ENCODE measurements at regions not wholly inside any gene's neighbourhood (a gene's known extent, or its start where the extent isn't known, plus 50 kb on each side); places are given as distances from the start of the nearest gene placed in this dataset.

DNA sequence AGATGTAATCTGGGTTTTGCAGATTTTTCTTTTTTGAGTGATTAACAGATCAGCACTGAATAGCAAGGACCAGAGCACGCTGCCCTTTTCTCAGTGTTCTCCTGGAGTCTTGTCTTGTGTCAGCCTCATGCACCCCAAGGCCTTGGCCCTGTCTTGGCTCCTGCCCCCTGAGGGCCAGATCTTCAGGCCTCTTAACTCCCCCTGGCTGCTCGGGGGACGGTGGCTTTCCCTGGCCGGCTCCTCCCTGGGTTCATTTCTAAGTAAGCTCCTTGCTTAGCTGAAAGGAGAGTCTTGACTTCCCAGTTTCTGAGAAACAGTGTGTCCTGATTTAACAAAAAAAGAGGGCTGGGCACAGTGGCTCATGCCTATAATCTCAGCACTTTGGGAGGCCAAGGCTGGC is 1139.3 kb downstream of the BRD1 start:
- no peak overlapping the region for H4K5ac ChIP-seq (ENCODE audit: low read depth, low read length)
- no peak overlapping the region for H2AK5ac ChIP-seq (ENCODE audit: low read depth, low read length)
- no peak overlapping the region for H2AFZ ChIP-seq (replicated peaks; ENCODE audit: low read length, poor library complexity)
- ATAC-seq (ENCODE audit: low read depth) (no peak), DNase-seq (no peak)
- H3K9me1 ChIP-seq (ENCODE audit: insufficient read depth, low read length): no peaks in the 10 kb centered on the region
- no peak overlapping the region for H3K27ac ChIP-seq (ENCODE audit: insufficient read depth, low read length)
- no peaks in the 10 kb centered on the region for H3K4me1 ChIP-seq (ENCODE audit: control insufficient read depth, insufficient read depth, low read length)
- H3K14ac ChIP-seq (replicated peaks; ENCODE audit: low read depth, low read length): no peak overlapping the region
- WGBS, 2 experiments (ENCODE audit: extremely low coverage in 2 of 2, insufficient read length in 1 of 2): 40% methylated on average over 2 of the region's 4 CpGs; no CpG with 5 or more reads in 1 of the 2 experiments
- in situ Hi-C loops (cut with MboI; ENCODE audit: low sequenced_read_pairs) (no loop called here), dilution Hi-C loops (cut with HindIII; ENCODE audit: low sequenced_read_pairs, unreplicated experiment) (no loop called here), intact Hi-C loops (cut with micrococcal nuclease) (no loop called here)
- TF ChIP-seq, protein P1, sequence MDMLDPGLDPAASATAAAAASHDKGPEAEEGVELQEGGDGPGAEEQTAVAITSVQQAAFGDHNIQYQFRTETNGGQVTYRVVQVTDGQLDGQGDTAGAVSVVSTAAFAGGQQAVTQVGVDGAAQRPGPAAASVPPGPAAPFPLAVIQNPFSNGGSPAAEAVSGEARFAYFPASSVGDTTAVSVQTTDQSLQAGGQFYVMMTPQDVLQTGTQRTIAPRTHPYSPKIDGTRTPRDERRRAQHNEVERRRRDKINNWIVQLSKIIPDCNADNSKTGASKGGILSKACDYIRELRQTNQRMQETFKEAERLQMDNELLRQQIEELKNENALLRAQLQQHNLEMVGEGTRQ (IDR thresholded peaks at IDR 0.05; ENCODE audit: low read depth, low read length): no peak
- TF ChIP-seq MAZ (IDR thresholded peaks at IDR 0.05; ENCODE audit: borderline replicate concordance, low read depth, low read length) (no peak), CEBPB (IDR thresholded peaks at IDR 0.05; ENCODE audit: low read depth, low read length) (no peak), RAD21 (IDR thresholded peaks at IDR 0.05; ENCODE audit: low read length) (no peak), MAFK (IDR thresholded peaks at IDR 0.05; ENCODE audit: low read depth, low read length) (no peak), FOS (IDR thresholded peaks at IDR 0.05; ENCODE audit: low read depth, low read length) (no peak), RCOR1 (IDR thresholded peaks at IDR 0.05; ENCODE audit: insufficient replicate concordance, low read length) (no peak), POLR2A (IDR thresholded peaks at IDR 0.05; ENCODE audit: low read depth, low read length) (no peak), SMC3 (IDR thresholded peaks at IDR 0.05; ENCODE audit: low read depth, low read length) (no peak), BHLHE40 (IDR thresholded peaks at IDR 0.05; ENCODE audit: low read depth, low read length) (no peak), CHD1 (IDR thresholded peaks at IDR 0.05; ENCODE audit: low read depth, low read length) (no peak), RFX5 (IDR thresholded peaks at IDR 0.05; ENCODE audit: low read depth, low read length) (no peak), MXI1 (IDR thresholded peaks at IDR 0.05; ENCODE audit: borderline replicate concordance, low read depth, low read length) (no peak), NFE2L2 (IDR thresholded peaks at IDR 0.05; ENCODE audit: low read depth, low read length) (no peak)
- TF ChIP-seq, protein P2, sequence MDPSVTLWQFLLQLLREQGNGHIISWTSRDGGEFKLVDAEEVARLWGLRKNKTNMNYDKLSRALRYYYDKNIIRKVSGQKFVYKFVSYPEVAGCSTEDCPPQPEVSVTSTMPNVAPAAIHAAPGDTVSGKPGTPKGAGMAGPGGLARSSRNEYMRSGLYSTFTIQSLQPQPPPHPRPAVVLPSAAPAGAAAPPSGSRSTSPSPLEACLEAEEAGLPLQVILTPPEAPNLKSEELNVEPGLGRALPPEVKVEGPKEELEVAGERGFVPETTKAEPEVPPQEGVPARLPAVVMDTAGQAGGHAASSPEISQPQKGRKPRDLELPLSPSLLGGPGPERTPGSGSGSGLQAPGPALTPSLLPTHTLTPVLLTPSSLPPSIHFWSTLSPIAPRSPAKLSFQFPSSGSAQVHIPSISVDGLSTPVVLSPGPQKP (IDR thresholded peaks at IDR 0.05; ENCODE audit: borderline replicate concordance, low read depth, low read length): no peak
- TF ChIP-seq, protein P3, sequence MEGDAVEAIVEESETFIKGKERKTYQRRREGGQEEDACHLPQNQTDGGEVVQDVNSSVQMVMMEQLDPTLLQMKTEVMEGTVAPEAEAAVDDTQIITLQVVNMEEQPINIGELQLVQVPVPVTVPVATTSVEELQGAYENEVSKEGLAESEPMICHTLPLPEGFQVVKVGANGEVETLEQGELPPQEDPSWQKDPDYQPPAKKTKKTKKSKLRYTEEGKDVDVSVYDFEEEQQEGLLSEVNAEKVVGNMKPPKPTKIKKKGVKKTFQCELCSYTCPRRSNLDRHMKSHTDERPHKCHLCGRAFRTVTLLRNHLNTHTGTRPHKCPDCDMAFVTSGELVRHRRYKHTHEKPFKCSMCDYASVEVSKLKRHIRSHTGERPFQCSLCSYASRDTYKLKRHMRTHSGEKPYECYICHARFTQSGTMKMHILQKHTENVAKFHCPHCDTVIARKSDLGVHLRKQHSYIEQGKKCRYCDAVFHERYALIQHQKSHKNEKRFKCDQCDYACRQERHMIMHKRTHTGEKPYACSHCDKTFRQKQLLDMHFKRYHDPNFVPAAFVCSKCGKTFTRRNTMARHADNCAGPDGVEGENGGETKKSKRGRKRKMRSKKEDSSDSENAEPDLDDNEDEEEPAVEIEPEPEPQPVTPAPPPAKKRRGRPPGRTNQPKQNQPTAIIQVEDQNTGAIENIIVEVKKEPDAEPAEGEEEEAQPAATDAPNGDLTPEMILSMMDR (conservative IDR thresholded peaks at IDR 0.05; ENCODE audit: low read depth, low read length): no peak
- no peak overlapping the region for H4K8ac ChIP-seq (ENCODE audit: low read depth in 2 of 2, low read length in 2 of 2)
- H3K9ac ChIP-seq (ENCODE audit: low read depth, low read length): no peak overlapping the region
- no peaks in the 10 kb centered on the region for H4K20me1 ChIP-seq (ENCODE audit: insufficient read depth, low read length)
- peaks cover 58% of the 10 kb centered on the region for H3K9me3 ChIP-seq (ENCODE audit: control insufficient read depth, insufficient read depth, low read length)
- no peak overlapping the region for H3K4ac ChIP-seq (ENCODE audit: low read depth, low read length)
- H3K4me2 ChIP-seq (ENCODE audit: low read depth, low read length): no peak overlapping the region
- BruUV-seq (replicated peaks): no TSS peak
- no peak overlapping the region for H2BK120ac ChIP-seq (ENCODE audit: low read depth, low read length)
- H4K91ac ChIP-seq (ENCODE audit: insufficient read depth, low read depth, low read length): no peak overlapping the region
- H3K4me3 ChIP-seq (ENCODE audit: insufficient read depth, low read depth, low read length): no peak overlapping the region
- no peak overlapping the region for H3K18ac ChIP-seq (ENCODE audit: low read depth, low read length)
- H2BK15ac ChIP-seq (ENCODE audit: low read depth, low read length): no peak overlapping the region
- ChIA-PET POLR2A (ENCODE audit: unreplicated experiment) (no interaction called here), CTCF (no interaction called here)
- no peak overlapping the region for H2BK20ac ChIP-seq (ENCODE audit: low read depth, low read length)
- no peak overlapping the region for H3K23ac ChIP-seq (ENCODE audit: low read depth, low read length)
- H3K56ac ChIP-seq (ENCODE audit: extremely low read depth, insufficient read depth, low read length): no peak overlapping the region
- no peak overlapping the region for H2BK5ac ChIP-seq (ENCODE audit: low read depth, low read length, poor library complexity, severe bottlenecking)
- H3K27me3 ChIP-seq (ENCODE audit: control insufficient read depth, insufficient read depth, low read length): no peaks in the 10 kb centered on the region
- no peaks in the 10 kb centered on the region for H3K36me3 ChIP-seq (ENCODE audit: control insufficient read depth, insufficient read depth, low read length)
- no peaks in the 10 kb centered on the region for H3K79me1 ChIP-seq (ENCODE audit: low read depth in 1 of 2, low read length in 2 of 2)
- H2AK9ac ChIP-seq (replicated peaks; ENCODE audit: low read depth, low read length, poor library complexity): no peak overlapping the region

All from IMR-90 (cell line).